ENCODE measurements at regions not wholly inside any gene's neighbourhood (a gene's known extent, or its start where the extent isn't known, plus 50 kb on each side); places are given as distances from the start of the nearest gene placed in this dataset.

DNA sequence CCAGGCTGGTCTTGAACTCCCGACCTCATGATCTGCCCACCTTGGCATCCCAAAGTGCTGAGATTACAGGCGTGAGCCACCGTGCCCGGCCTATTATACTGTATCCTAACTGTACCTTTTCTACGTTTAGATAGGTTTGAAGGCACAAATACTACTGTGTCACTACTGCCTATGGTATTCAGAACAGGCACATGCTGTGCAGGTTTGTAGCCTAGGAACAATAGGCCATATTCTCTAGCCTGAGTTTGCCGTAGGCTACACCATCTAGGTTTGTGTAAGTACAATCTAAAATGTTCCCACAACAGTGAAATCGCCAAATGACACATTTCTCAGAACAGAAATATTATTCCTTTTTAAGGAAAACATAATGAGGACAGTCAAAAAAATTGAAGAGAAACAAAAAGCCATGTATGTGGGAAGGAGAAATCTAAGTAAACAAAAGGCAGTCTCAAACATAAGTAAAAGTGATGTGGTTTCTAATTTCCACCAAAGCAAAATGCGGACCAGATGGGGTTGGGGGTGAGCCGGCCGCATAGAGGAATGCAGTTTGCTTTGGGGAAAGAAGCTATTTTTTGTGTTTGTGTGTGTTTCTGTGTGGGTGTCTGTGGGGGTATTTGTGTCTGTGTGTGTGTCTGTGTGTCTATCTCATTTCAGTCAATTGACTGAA is 192.6 kb upstream of the SALL4 start:
- TF ChIP-seq, protein P1, sequence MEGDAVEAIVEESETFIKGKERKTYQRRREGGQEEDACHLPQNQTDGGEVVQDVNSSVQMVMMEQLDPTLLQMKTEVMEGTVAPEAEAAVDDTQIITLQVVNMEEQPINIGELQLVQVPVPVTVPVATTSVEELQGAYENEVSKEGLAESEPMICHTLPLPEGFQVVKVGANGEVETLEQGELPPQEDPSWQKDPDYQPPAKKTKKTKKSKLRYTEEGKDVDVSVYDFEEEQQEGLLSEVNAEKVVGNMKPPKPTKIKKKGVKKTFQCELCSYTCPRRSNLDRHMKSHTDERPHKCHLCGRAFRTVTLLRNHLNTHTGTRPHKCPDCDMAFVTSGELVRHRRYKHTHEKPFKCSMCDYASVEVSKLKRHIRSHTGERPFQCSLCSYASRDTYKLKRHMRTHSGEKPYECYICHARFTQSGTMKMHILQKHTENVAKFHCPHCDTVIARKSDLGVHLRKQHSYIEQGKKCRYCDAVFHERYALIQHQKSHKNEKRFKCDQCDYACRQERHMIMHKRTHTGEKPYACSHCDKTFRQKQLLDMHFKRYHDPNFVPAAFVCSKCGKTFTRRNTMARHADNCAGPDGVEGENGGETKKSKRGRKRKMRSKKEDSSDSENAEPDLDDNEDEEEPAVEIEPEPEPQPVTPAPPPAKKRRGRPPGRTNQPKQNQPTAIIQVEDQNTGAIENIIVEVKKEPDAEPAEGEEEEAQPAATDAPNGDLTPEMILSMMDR (optimal IDR thresholded peaks at IDR 0.05 in 1 of 3, IDR thresholded peaks at IDR 0.05 in 1 of 3, conservative IDR thresholded peaks at IDR 0.05 in 1 of 3; ENCODE audit: extremely low read depth in 1 of 3, insufficient read depth in 2 of 3, low read length in 3 of 3), result no peak
- TF ChIP-seq EZH2 (IDR thresholded peaks at IDR 0.05; ENCODE audit: low read length), result no peak
